ENCODE measurements at regions not wholly inside any gene's neighbourhood (a gene's known extent, or its start where the extent isn't known, plus 50 kb on each side); places are given as distances from the start of the nearest gene placed in this dataset.

DNA sequence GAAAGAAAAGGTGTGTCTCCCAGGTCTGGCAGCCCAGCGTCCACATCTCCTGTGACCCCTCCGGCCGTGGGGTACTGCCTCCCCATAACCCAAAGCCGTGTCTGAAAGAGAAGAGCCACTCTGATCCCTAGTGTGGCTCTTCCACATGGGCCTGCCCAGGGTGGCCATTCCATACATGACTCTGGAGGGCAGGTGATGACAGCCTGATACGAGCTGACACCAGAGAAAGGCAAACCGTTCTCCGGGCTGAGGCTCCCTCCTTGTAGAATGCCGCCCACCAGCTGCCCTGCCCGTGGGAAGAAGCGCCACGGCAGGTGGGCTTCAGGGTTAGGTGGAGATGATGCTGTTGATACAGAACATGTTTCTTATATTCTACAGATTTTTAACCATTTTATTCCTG lies 451.6 kb upstream of the SALL3 start:
- DNase-seq (ENCODE audit: low read depth in 3 of 3), result no peak

DNA sequence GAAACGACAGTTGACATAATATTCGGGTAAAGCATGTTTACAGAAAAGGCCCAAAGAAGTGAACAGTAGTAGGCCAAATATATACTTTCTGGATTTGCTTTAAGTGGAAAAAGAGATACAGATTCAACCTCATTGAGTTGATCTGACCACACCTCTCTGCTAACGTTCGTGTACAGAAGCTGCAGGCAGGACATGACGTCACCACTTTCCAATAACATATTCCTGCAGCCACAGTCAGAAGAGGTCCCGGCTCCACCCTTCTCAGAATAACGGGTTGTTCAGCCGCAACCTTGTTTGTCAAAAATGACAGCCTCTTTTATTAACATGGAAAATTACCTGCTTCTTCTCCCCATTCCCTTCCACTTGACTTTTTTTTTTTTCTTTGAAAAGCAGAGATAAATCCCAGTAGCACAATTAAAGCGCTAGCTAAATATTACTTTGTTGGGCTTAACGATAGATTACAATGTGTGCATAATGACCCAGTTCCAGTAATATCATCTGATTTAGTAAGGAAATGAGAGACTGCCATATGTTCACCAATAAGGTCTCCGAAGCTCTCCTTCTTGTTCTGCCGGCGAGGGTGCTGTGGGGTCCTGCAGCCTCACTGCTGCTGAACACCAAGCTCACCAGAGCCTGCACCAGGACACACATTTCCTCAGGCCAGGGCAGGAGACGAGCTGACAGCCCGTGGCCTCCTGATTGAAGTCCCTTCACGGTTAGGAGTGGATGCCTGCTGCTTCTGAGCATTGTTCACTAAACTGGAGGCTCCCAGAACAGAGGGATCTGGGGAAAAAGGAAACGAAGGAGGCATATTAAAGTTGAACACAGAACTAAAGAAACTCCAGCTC lies 451.0 kb upstream of the SALL3 start:
- no peak for DNase-seq (ENCODE audit: low read depth in 3 of 3)

DNA sequence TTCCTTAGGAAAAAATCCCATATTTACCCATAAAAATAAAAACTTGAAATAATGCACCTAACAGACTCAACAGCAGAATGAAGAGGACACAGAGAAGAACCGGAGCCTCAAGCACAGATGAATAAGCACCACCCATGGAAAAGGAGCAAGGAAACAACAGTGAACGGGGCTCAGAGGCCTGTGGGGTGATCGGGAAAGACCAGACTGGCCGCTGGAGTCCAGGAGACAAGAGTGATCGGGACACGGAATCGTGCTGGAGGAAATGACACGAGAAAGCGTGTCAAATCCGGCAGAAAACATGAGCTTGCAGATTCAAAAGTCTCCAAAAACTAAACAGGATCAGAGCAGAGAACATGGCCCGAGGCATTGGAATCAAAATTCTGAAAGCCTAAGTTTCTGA lies 448.0 kb upstream of the SALL3 start:
- DNase-seq (ENCODE audit: low read depth in 3 of 3), result no peak

DNA sequence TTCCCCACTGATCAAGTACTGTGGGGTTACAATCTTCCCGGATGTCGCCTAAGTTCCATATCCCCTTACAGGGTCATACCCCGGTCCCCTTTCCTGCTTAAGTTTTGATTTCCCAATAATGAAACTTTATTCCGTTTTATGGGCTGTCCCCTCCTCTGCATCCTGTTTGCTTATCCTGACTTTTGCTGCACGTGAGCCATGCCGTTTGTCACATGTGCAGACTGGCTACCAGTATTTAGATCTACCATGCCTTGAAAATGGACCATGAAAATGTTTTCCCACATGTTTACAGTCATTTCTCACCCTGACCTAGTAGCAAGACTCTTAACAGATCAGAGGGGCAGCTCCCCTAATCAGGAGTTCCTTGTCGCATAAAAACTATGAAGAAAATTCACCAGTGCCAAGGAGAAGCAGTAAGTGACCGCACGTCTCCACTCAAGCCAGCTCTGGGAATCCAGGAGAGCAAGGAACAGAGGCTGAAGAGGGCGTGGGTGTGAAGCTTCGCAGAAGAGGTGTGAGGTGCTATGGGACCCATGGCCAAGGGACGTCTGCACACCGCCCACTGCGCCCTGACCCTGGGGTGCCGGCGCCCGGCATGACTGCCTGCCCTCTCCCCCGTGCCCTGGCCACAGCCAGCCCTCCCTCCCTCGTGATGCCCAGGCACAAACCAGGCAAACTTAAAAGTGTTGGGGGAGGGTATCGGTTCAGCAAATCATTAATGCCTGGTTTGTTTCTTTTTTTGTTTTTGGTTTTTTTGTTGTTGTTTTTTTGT lies 440.8 kb upstream of the SALL3 start:
- no peak for DNase-seq (ENCODE audit: low read depth in 3 of 3)

DNA sequence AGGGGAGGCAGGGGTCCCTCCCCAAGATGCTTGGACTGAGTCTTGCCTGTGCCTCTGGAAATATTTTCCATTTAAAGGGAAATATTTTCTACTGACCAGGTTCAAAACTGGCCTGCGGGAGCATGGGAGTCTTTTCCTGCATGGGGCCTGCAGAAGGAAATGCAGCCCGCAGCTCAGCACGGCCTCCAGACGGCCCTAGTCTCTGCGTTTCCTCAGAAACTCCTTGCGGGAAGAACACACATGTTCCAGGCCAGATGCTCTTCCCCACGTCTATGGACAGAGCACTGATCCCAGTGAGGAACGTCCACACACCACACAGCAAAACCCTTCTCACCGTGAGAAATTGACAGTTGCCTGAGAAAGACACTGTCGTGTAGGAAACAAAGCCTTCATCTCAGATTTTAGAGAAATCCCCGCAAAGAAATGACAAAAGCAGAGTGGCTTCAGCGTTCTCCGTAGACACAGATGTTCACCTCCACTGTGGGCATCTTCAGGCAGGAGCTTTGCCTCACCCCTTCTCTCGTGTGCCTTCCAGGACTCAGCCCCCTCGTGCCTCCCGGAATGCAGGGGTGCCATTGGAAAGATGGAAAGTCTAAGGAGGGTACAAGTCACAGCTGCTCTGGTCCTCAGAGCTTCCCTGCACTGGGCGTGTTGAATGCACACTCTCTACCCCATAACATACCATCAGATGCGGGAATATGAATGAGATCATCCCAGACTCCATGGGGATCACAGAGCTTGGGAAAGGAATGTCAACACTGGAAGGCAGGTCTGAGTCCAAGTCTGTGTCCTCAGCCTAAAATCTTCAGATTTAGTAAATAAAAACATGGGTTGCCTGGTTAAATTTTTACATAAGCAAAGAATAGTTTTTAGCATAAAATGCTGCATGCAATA lies 438.7 kb upstream of the SALL3 start:
- no peak for DNase-seq (ENCODE audit: low read depth in 3 of 3)

DNA sequence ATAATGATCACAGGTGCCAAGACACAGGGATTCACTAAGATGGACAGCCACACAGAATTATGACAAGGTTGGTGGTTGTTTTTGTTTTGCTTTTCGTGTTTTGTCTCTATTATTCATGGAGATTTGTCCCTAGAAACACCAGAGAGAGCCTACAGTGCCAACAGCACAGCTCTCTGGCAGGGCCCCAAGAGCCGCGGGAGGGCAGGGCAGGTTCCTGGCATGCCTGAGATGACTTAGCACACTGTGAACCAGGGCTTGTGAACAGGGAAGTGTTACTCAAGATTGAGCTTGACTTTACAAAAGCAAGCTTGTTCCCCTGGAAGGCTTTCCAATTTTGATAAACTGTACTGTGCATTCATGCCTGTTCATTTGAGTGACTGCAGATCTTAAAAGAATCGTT lies 437.4 kb upstream of the SALL3 start:
- no peak for DNase-seq (ENCODE audit: low read depth in 3 of 3)

DNA sequence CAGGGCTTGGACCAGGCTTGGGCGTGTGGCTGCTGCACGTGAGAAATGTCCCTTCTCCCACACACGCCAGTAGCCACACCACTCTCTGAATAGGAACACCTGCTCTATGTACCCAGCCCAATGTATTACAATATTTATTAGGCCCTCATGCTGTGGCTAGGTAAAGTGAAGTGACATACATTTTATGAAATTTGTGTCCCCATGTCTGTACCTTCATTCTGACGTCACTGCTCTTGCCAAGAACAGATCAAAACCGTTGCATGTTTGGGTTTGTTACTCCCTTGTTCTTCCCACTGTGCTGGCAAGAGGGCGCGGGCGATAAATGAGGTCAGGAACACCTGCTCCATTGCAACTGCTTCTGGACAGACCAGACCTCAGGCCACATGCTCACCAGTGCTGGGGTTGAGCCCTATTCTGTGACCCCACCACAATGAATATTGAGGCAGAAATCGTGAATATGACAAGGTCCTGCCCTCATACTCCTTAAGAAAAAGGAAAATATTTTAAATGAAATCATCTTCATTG lies 436.4 kb upstream of the SALL3 start:
- DNase-seq (ENCODE audit: low read depth in 3 of 3), result no peak

DNA sequence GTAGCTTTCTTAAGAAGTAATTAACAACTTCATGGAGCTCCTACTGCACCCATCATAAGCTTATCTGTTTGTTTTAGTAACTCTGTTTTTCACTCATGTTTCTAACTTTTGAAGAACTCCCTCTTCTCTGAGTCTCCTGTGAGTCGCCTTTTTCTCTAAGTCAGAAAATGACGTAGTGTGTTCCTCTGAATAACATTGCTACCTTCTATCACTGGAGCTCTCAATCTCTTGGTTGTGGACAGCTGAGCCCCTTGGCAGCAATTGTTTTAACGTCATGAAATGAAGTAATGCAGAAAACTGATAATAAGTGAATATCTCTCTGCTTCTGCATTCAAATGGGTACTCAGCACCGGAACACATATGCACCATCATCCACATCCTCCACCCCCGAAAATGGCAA lies 433.3 kb upstream of the SALL3 start:
- DNase-seq (ENCODE audit: low read depth in 3 of 3), result no peak

DNA sequence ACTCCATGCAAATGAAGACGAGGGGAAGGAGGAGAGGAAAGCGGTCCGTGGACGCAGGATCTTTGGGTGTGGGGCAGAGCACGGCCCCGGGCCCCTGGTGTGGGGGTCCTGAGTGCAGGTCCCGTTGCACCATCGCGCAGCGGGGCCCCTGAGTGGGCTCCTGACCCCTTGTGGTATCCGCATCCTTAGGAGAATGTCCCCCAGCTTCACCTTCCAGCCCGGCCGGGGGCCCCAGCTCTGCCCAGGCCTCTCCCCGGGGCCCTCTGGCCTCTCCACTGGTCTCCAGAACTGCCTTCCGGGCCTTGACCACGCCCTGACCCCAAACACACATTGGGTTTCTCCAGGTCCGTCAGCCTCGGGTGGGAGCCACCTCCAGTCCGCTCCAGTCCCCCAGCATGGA lies 431.8 kb upstream of the SALL3 start:
- DNase-seq (ENCODE audit: low read depth in 3 of 3), result no peak

DNA sequence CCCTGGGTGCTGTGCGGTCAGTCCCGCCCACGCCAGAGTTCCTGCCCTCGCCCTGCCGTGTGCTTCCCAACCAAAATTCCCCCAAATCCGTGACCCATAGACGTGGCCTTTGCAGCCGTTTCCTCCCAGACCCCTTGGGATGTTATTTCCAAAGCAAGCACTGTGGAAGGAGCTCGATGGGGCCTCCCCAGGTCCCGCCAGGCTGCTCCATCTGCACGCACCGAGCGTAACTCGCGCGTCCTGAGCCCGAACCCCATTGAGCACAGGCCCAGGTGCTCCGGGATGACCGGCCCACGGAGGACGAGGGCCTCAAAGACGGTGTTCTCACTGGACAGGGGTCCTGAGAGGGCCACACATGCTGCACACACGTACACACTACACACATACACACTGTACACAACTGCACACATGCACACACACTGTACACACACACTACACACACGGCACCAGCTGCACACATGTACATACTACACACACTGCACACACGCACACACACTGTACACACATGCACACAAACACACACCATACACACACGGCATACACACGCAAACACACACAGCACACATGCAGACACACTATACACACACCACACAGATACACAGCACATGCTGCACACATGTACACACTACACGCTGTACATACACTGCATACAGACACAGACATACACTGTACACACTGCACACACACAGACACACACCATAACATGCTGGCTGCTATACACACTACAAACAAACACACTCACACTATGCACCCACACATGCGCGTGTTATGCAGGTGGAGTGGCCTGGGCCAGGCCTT lies 431.2 kb upstream of the SALL3 start:
- DNase-seq (ENCODE audit: low read depth in 3 of 3), result no peak

DNA sequence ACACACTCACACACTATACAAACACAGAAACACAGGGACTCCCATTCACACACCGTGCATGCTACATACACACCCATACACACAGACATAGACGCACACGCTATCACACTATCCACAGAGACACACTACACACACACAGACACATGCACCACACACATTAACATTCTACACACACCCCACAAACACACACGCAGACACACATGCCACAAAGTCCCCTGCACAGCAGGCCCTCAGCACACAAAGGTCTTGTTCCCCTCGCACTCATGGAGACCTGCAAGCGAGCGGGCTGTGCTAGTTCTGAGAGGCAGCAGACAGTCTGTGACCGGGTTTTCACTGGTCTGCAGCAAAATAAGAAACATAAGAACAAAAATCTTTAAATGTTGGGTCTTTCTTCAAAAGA lies 429.6 kb upstream of the SALL3 start:
- no peak for DNase-seq (ENCODE audit: low read depth in 3 of 3)

DNA sequence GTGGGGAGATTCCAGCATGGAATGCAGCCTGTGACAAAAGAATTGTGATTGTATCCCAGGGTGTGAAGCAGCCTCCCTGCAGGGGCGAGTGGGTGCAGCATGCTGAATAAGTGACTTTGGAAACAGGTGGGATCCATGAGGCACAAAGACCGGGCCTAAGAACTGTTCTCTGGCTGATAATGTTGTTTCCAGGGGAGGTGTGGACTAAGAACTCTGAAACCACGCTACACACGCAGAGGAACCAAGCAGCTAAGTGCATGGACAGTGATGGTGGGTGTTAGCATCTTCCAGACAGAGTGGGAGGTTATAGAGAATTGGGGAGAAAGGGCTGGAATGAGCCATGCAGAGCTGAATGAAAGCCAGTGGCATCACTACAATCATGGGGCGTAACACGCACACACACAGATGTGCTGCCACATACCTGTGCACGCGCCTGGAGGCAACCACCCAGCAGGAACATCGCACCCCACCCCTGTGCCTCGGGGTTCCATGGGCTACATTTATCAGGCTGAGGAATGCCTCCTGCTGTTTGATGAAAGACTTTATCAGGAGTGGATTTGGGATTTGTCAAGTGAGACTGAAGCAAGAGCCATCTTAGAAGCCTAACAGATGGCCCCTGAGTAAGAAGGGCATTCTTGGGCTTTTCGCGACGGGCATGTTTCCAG lies 424.5 kb upstream of the SALL3 start:
- DNase-seq (ENCODE audit: low read depth in 3 of 3), result no peak

DNA sequence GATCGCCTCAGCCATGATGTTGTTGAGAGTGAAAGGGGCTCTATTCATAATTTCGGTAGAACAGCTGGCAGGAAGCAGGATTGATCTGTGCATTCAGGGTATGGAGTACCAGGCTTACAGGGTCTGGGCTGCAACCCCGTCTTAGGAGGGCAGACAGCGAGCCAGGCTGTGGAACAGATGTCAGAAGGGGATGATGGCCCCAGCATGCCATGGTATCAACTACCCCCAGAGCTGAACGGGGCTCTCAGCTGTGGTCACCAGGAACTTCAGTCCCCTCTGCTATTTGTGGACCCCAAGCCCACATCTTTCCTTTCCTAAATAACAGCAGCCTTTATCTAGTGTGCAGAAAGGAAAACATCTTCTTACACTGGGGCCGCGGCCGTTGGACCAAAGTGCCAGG lies 422.2 kb upstream of the SALL3 start:
- DNase-seq (ENCODE audit: low read depth in 3 of 3), result no peak

DNA sequence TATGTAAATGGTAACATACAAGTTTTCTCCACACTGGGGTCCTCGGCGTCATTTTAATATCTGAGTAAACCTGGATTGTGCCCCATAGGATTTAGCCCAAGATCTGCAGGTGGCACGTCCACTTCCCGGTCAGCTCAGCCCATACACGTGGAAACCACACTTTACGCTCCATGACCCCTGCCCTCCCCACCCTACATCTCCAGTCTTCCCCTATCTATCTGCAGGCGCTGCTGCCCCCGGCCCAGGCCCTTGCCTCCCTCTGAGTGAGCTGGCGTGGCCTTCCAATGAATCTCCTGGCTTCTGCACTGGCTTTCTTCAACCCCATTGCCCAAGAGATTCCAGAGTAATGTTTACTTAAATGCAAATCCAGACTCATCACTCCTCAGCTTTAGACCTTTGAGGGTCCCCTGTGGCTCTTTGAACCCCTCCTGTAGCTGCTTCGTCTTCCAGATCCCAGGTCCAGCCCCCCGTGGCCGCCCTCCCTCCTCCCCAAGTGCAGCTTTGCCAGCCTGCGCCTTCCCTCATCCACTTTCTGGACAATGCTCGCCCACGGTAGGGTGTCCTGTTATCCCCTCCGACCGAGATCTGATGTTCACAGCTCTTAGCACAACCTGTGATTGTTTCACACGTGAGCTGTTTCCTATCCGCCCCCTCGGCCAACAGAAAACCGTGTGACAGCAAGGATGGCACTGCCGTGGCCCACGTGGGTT lies 421.4 kb upstream of the SALL3 start:
- no peak for DNase-seq (ENCODE audit: low read depth in 3 of 3)

DNA sequence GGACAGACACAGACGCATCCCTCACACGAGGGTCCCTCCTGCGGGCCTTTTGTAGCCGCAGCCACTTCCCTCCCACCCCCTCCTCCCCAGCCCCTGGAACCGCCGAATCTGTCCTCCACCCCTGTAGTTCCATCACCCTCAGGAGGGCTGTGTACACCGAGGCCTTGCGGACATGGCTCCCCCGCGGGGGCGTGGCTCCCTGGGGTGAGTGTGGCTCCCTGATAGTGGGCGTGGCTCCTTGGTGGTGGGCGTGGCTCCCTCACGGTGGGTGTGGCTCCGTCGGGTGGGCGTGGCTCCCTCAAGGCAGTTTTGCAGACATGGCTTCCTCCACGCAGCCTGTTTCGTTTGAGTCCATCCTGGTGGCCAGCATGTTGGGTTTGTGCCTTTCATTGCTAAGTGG lies 420.7 kb upstream of the SALL3 start:
- DNase-seq (ENCODE audit: low read depth in 3 of 3), result no peak

DNA sequence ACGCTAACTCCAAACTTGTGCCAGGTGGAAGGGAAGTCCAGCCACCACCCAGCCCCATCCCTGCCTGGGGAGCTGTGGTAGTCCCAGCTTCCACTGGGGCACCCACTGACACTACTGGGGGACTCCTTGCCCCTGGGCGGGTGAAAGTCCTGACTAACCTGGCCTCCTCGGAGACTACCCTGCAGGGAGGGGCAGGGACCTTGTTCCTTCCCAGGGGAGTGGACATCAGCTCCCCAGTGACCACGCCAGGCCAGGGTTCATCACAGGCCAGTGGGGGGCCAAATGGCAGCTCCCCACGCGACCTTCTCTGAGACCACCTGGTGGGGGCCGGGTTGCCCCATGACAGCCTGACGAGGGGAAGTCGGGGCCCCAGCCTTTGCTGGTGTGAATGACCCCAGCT lies 420.0 kb upstream of the SALL3 start:
- DNase-seq (ENCODE audit: low read depth in 3 of 3), result no peak

DNA sequence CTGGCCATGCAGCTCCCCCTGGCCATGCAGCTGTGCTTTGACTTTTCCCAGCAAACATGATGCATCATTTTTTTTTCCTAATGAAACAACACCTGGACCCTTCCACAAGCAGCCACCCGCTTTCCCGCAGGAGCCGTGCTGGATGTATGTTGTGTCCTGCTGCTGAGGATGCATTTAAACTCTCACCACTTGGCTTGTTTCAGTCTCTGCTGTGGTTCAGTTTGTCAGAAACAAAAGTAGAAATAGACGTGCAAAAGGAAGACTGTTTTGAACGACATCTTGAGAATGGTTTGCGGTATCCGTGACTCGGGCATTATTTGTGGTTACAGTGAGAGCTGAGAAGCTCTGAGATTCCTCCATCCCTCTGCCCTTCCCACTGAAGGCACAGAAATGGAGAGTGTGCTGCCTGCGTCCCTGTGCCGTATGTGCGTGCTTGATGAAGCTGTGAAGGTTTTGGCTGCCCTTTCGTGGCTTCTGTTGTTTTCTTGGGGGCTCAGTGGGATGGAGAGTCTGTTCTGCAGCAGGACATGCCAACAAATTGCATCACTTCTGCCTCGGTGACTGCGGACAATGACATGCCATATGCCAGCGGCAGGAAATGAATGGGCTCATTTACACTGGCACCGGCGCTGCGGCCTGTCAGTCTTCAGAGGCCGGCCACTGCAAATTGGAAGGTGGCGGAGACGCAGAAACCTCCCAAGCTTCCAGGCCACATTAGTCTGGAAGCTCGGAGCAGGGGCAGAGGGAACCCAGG lies 417.7 kb upstream of the SALL3 start:
- DNase-seq (ENCODE audit: low read depth in 3 of 3), result no peak

DNA sequence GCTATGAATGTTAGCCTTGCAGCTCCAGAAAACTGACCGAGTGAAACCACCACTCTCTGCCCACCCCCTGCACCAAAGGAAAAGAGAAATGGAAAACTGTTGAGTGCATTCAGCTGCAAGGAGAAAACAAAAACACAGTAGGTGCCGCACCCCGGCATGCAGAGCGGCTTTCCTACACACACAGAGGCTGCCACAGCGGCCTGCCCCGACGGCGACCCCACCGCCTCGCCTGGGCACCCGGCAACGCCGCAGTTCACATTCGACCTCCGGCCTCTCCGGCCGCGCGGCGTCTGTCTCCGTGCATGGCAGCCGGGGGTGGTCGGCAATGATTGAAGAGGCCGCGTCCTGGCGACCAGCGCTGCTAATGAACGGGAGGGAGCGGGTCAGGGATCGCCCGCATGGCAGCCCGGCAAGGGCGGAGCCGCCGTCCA lies 417.1 kb upstream of the SALL3 start:
- DNase-seq (ENCODE audit: low read depth in 3 of 3), result no peak

DNA sequence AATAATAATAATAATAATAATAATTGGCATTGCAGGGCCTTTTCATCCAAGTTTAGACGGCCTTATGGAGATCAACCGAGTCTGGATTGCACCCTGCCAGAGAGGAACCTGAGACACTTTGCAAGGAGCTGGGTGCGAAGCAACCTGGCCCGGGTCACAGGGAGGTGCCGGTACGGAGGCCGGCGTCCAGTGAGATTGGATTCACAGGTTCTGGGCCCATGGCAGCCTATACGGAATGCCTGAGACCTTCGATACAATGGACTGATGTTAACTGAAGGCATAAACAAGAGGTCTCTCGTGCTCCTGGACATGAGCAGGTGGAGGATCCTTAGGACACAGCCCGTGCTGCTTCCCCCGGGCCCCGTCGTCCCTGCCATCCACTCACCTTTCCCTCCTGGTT lies 416.5 kb upstream of the SALL3 start:
- DNase-seq (ENCODE audit: low read depth in 3 of 3), result no peak

Data from stimulated activated CD4-positive, alpha-beta T cell treated with anti-CD3 and anti-CD28 coated beads, TNF-alpha, amount 100 ng/mL, for 24 hours (primary cell).